Transverse colon (tissue), 4 donors: ENCODE measurements at regions not wholly inside any gene's neighbourhood (a gene's known extent, or its start where the extent isn't known, plus 50 kb on each side); places are given as distances from the start of the nearest gene placed in this dataset.

Source experiments
- CTCF ChIP-seq, 5 experiments: fragments of 200-600 bp in 3 of 5; fragments of 450-650 bp in 2 of 5; sonication (generic) in 3 of 5; IDR thresholded peaks; 1 replicate in 2 of 5; 2 replicates in 3 of 5; pipeline ENCODE4 v1.5.1; 2016 to 2017; ENCODE audit warnings: antibody characterized with exemption in 5 of 5, inconsistent platforms in 3 of 5, mild to moderate bottlenecking in 2 of 5, moderate library complexity in 1 of 5
- POLR2A ChIP-seq: fragments of 450-650 bp; IDR thresholded peaks from one replicate; pipeline ENCODE4 v1.6.1; 2016; ENCODE audit warnings: antibody characterized with exemption, mild to moderate bottlenecking, moderate library complexity
- POLR2AphosphoS5 ChIP-seq, 3 donors: sonication (generic); formaldehyde crosslinking; IDR thresholded peaks; one replicate each; pipeline ENCODE4 v1.6.1; 2016; ENCODE audit warnings: antibody characterized with exemption in 3 of 3

- no peak for TF ChIP-seq POLR2AphosphoS5 (IDR thresholded peaks at IDR 0.05)
- no peak for TF ChIP-seq CTCF (IDR thresholded peaks at IDR 0.05)
- TF ChIP-seq POLR2A, result no peak
These were observed 673.8 kb downstream of the STIM2 start for GRCh38 chr4:27534488-27534887.
